Ramos (cell line): ENCODE measurements at regions not wholly inside any gene's neighbourhood (a gene's known extent, or its start where the extent isn't known, plus 50 kb on each side); places are given as distances from the start of the nearest gene placed in this dataset.

Experiments used
- in situ Hi-C: fragments of 300-500 bp; cut with MboI; formaldehyde crosslinking; loops from one replicate; pipeline ENCODE4 v1.14.3; 2022; ENCODE audit warnings: low sequenced_read_pairs; ENCODE audit not compliant: unreplicated experiment

DNA sequence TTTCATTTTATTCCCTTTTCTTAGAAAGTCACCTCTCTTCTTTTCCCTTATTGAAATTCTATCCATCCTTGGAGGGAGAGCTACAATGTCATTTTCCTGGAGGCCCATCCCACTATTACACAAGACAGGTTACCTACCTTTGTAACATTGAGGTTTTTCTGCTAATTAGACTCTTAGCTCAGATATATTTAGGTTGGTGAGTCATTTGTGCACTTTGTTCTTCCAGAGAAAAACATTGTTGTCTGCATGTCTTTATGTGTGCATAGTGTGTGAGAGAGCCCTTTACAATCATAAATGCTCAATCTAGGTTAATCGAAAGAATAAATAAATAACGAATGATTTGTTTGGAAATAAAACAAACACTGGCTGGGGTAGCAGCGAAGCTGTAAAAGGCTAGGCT, 191.8 kb downstream of the DACT1 start:
- in situ Hi-C loops: no loop called here

DNA sequence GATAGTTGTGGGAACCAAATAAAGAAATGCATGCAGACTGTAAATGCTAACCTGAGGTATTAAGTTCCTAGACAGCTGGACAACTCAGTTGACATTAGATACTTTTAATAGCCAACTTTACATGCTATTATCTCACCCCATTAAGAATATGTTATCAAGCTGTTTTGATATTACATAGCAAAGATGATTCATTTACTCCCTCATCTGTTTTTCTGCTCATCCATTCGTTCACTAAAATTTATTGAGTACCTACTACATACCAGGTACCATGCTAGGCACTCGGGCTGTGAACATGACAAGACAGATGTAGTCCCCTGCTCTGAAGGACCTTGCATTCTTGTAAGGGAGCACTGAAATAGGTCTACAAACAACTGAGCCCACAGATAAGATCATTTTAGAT, 192.4 kb downstream of the DACT1 start:
- in situ Hi-C loops: no loop called here

DNA sequence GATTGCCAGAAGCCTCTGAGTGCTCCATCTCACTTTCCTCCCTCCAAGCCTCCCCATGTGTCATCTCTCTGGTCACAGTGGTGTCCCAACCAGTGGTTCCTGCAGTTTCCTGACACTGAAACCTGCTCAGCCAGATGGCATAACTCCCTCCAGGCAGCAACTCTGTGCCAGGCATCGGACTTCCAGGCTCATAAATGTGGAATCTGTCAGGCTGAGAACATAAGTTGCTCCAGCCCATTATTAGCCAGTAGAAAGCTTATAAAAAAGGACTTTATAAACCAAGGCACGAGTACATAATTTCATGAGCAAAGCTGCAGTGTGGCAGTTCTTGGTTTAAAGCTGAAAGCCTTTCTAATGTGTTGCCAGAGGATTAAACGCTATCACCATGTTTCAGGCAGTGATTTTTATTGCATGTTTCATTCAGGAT, 194.3 kb downstream of the DACT1 start:
- in situ Hi-C loops: no loop called here

DNA sequence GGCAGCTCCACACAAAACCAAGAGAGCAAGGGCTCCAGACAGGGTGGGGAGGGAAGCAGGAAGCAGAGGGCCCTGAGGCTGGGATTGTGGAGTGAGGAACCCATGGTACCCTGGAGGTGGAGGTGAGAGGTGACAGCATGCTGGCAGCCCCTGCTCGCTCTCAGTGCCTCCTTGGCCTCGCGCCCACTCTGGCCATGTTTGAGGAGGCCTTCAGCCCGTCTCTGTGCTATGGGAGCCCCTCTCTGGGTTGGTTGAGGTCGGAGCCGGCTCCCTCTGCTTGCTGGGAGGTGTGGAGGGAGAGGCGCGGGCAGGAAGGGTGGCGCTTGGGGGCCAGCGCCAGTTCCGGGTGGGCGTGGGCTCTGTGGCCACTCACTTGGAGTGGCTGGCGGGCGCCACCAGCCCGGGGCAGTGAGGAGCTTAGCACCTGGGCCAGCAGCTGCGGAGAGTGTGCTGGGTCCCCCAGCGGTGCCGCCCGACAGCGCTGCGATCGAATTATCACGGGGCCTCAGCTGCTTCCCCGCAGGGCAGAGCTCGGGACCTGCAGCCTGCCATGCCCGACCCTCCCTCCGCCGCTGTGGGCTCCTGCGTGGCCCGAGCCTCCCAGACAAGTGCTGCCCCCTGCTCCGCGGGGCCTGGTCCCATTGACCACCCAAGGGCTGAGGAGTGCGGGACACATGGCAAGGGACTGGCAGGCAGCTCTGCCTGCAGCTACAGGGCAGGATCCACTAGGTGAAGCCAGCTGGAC, 196.0 kb downstream of the DACT1 start:
- in situ Hi-C loops: no loop called here

DNA sequence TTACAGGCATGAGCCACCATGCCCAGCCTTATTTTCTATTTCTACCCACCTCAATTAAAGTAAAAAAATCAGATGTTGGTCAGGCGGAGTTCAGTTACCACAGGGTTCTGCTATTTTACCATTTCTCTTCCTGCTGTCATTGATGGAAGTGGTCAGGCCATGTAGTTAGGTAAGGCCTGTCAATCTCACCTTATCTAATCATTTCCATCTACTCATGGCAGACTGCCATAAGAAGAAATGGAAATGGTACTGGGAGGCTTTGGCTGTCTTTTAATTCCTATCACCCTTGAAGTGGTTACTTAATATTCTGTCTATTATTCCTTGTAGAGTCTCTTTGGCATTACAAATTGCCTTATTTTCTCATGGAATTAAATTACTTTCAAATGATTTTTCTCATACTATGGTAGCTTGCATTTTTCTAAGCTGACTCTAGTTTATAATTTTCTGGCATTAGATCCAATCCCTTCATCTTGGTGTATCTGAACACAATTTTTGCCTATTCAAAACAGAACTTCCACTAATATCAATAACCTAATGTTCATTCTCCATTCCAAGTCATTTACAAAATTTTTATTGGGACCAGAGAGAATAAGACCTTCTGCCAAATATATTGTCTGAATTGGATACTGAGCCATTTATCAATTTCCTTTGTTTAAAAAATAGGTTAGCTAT, 198.7 kb downstream of the DACT1 start:
- in situ Hi-C loops: no loop called here

DNA sequence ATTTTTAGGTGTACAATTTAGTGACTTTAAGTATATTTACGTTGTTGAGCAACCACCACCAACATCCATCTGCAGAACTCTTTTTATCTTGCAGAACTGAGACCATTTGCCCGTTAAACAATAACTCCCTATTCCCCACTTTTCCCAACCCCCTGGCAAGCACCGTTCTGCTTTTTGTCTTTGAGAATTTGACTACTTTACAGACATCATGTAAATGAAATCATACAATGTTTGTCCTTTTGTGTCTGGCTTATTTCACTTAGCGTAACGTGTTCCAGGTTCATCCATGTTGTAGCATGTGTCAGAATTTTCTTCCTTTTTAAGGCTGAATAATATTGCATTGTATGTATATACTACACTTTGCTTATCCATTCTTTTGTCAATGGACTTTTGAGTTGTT, 201.5 kb downstream of the DACT1 start:
- in situ Hi-C loops: no loop called here

DNA sequence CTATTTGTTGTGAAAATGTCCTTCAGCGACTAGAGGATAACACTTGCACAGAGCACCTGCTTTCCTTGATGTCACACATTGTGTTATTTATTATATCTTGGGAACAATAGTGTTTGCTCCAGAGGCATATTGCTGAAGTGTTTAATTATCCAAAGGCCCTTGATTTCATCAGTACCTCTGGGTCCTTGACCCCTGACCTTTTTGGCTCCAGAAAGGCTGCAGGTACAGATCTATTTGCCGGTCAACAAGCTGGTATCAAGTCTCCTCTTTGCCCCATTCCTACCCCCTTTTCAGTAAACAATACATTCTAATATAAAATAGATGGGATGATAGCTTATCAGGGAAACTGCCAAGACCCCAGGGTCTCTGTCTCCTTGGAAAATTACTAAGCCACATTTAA, 206.8 kb downstream of the DACT1 start:
- in situ Hi-C loops: no loop called here

DNA sequence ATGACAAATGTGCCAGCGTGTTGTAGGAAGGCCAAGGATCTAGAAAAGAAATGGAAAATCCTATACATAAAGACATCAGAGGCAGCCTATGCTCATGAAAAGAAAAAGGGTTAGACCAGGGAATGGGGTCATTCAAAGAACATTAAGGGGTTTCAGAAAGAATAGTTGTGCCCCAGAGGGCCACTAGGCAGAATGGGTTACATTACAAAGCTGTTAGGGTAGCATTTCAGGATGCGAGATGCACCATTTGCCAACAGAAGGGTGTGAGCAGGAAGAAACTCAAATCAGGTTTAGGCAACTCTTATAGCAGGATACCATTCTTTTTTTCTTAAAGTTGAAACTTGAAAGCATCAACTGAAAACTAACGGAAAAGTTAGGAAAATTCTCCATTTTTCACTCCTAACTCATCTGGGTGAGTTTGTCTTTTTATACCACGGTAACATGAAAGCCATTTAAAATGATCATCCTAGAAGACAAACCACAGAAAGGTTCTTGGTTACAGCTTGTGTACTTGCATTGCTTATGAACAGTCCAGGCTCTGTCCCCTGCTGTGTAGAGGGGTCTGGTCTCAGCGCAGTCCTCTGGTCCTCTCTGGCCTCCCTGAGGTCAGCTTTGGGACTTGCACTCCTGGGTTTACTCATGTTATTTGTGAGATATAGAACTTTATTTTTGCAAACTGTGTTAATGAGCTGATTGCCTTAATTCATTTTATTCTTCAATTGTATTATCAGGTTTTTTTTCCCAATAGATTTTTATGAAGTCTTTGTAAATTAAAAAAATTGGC, 209.1 kb downstream of the DACT1 start:
- in situ Hi-C loops: no loop called here

DNA sequence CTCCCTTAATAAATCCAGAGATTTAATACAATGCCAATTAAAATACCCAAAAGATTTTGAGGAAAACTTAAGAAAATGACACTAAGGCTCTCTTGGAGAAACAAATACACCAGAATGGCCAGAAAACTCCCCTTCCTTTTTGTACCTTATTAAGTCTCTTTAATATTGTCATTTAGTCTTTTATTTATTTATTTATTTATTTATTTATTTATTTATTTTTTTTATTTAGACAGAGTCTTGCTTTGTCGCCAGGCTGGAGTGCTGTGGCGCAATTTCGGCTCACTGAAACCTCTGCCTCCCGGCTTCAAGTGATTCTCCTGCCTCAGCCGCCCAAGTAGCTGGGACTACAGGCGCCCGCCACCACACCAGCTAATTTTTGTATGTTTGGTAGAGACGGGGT, 210.6 kb downstream of the DACT1 start:
- in situ Hi-C loops: no loop called here

DNA sequence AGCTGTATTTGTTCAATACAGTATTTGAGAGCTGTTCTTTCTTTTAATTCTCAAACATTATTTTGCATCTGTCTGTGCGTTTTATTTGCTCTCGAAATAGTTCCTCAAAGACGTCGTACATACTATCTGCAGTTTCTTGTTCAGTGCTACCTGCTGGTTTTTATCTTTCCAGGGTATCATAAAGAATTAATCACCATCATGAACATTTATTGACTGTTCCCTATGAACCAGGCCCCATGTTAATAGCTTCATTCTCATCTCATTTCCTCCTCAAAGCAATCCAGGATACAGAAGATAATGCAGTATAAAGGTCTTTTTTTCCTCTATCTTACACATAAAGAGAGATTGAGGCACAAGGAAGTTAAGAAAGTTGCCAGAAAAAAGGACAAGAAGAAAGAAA, 211.8 kb downstream of the DACT1 start:
- in situ Hi-C loops: no loop called here

DNA sequence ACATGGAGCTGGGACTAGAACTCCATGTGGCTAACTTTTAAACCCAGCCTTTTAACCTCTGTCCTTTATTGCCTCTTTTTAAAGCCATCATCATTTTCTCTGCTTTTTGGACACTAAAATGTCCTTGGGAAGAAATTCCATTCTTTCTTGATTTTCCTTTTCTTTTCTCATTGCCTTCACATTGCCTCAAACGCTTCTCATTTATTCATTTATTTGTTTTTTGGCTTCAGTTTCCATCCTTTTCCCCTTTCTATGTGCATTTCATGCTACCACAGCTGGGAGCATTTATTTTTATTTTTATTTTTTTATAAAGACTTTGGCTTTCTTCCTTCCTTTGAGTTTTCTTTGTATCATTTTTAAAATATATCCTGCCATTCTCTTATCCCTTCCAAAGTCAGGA, 212.2 kb downstream of the DACT1 start:
- in situ Hi-C loops: no loop called here

DNA sequence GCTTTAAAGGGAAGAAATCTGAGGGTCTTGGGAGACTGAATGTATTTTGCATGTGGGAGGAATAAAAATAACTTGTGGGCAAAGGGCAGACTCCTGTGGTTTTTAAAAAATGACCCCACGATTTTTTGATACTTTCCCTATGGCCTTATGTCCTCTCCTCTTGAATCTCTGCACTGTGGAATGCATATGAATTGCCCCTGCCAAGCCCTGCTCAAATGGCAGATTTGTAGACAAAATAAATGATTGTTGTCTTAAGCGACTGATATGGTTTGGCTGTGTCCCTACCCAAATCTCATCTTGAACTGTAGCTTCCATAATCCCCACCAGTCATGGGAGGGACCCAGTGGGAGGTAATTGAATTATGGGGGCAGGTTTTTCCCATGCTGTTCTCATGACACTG, 223.8 kb downstream of the DACT1 start:
- in situ Hi-C loops: no loop called here

DNA sequence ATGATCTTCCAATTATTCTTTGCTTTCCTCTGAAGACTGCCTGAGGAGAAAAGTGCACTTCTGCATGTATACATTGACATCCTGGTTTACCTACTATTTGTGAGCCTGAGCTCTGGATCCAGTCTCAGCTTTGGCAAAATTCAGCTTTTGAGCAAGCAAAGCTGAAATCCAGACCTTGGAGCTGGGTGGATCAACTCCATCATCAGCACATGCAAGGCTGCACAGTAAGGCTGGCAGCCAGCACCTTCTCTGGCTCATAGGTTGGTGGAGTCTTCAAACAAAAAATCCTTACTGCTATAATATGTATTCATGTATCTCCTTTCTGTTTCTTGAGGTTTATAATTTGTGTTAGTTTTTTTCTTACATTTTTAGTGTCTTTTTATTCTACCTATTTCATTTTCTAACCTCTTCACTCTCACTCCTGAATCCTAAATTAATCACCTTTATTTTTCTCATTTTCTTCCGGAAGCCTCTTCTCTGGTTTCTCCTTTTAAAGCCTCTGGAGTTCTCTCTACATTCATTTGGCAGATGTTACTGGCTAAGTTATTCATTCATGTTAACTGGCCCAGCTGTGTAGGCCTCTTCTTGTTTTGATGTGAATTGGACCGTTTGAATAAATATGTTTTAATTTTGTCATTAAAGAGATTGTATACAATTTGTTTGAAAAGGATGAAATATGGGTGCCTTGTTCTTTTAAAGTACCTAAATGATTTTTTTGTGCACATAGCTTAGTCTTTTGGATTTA, 224.8 kb downstream of the DACT1 start:
- in situ Hi-C loops: no loop called here

DNA sequence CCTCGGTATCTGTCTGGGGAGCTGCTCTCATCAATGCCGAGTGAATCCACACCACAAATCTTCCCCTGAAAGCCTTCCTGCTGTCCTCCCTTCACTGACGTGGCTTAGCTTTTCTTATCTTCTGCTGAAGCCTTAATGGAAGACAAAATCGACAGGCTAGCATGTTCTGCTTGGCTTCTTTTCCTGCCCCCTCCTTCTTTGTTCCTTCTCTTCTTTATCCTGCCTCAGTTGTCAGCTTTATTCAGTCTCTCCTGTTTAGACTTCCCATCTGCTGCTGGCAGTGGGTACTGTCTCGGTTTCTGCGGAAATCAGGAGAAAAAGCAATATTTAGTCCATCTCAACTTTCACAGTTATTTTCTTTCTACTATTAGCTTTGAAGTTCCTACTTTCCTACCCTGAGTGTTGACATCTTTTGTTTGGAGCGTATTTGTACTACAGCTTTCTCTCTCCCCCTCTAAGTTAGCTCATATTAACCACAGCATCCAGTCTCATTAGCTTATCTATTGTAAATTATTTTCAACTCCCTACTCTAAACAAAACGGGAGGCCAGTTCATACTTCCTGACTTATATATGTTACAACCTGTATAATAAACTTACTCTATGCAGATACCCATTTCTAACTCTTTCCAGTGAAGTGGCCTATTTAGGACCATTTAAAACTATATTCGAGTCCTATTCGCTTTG, 226.0 kb downstream of the DACT1 start:
- in situ Hi-C loops: no loop called here

DNA sequence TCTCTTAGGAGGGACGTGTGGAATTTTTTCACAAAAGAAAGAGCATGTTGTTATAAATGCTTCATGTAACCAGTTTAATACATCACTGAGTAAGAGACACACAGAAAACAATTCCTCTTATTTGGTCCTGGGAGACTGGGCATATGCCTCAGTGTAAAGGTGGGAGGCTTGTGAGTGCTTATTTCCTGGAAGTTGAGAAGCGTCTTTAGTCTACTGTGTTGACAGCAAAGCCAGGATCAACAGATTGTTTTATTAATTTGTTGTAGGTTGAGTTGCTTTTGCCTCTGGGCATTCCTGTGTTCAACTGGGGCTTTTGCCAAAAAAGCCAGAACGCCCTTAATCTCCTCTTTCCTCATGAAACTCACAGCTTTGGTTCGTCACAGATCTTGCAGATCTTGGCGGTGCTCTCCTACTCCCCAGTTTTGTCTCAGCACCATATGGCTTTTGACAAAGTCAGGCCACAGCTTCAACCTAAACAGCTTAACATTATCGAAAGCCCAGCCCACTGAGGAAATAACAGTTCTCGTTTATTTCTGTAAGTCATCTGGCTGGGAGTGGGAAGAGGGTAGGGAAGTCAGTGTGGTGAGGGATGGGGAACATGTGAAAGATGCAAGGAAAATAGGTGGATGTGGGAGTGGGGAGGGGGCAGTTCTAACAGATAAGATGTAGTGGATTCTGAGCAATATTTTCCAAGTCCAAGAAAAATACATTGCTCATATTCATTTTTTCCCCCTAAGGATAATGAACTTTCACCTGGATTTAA, 227.2 kb downstream of the DACT1 start:
- in situ Hi-C loops: no loop called here

DNA sequence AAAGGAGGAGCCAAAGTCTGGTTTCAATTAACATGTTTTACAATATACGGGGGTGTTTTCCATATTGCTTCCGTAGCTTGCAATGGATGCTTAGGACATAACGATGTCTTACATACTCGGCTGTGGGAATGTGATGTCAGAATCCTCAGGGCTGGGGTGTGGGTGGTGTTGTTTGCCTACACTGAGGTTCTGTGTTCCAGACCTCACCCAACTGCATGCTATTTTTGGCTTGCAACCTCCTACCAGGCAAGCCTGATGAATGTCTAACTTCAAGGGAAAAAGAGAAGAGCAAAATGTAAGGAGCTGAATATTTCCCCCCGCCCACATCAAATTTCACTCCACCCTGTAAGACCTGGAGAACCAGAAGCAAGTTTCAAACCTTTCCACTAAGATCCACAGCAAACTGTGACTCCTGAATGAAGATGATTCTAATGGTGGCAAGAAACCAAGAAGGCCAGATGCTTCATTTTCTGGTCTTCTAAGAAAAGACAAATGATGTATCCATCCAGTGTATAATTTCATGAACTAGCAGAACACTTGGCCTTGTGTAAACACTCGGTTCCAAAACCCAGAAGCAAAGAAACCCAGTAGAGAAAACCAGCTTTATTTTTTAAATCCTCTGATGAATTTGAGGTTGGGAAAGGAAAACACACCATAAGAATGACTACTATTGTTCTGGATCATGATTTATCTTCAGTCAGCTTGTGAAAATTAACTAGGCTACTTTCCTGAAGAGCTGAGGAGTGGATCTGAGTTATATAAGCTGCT, 227.9 kb downstream of the DACT1 start:
- in situ Hi-C loops: no loop called here

DNA sequence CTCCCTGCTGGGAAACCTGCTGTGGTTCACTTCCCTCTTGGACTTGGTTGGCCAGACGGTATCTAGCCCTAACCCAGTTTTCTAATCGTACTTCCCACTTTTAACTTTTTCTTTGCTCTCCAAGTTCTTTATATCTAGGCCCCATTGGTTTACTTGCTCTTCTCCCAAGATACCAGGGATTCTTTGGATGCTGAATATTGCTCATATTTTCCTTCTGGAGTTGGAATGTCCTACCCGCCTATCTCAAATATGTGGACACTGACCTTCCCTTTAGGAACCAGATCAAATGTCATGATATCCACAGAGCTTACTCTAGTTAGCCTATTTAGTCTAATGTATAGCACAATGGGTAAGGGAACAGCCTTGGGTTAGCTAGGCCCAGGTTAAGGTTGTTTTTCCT, 228.6 kb downstream of the DACT1 start:
- in situ Hi-C loops: no loop called here

DNA sequence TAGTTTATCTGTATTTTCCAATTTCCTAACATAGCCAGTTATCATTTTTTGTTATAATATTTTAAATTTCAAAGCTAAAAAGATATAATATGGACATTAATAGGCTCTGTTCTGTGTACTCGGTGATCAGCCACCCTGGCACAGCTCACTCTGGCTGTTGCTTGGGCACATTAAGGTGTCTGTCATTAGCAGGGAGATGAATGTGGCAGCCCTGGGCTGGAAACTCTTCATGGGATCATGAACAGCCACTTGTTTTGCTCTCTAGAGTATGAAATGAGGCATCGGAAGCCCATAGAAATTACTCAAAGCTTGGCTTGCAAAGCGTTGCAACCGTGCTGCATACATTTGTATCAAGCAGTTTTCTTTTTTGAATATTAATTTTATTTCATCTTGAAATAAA, 233.2 kb downstream of the DACT1 start:
- in situ Hi-C loops: no loop called here

DNA sequence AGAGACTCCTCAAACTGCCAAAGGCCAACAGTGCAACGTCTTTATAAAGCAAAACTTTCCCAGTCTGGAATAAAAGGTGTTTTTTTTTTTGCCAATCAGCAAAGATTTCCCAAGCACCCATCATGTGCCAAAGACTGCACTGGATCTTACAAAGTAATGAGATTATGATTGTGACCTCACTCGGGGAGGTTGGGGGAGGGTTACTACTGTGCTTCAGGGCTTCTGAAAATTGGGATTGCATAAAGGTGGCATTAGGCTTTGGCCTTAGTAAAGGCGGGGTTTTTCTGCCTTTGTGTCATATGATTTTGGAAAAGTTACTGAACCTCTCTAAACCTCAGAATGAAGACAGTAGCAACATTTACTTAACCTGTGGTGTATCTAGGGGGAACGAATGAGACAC, 233.8 kb downstream of the DACT1 start:
- in situ Hi-C loops: no loop called here
